GM23338 (cell line): ENCODE measurements at regions not wholly inside any gene's neighbourhood (a gene's known extent, or its start where the extent isn't known, plus 50 kb on each side); places are given as distances from the start of the nearest gene placed in this dataset.

Experiments used
- ATAC-seq: fragments of 200-7000 bp; cut with Tn5 transposase; 3 replicates; pipeline ENCODE4 v1.9.1; 2020
- DNase-seq: peaks from one replicate; pipeline ENCODE4 v3.0.0-alpha.2; 2015; ENCODE audit warnings: low spot score
- H2AFZ ChIP-seq: fragments of 200-600 bp; sonication (generic); 2 replicates; pipeline ENCODE4 v1.8.0; 2016; ENCODE audit warnings: antibody characterized with exemption, mild to moderate bottlenecking, moderate library complexity
- H3F3A ChIP-seq: fragments of 200-600 bp; sonication (generic); replicated peaks from 2 replicates; pipeline ENCODE4 v1.8.0; 2017; ENCODE audit warnings: antibody characterized with exemption, mixed run types, low read depth
- H3K27ac ChIP-seq: fragments of 200-600 bp; sonication (generic); 2 replicates; pipeline ENCODE4 v1.6.1; 2016; ENCODE audit warnings: low read depth
- H3K27me3 ChIP-seq: fragments of 200-600 bp; sonication (generic); 2 replicates; pipeline ENCODE4 v1.8.0; 2016; ENCODE audit warnings: mild to moderate bottlenecking, mixed run types, moderate library complexity; ENCODE audit not compliant: insufficient read depth
- H3K36me3 ChIP-seq: fragments of 200-600 bp; sonication (generic); 2 replicates; pipeline ENCODE4 v1.8.0; 2016; ENCODE audit warnings: mild to moderate bottlenecking; ENCODE audit not compliant: insufficient read depth
- H3K4me1 ChIP-seq: fragments of 200-600 bp; sonication (generic); 2 replicates; pipeline ENCODE4 v1.8.0; 2016; ENCODE audit warnings: mild to moderate bottlenecking, moderate library complexity; ENCODE audit not compliant: insufficient read depth
- H3K4me2 ChIP-seq: fragments of 200-600 bp; sonication (generic); 2 replicates; pipeline ENCODE4 v1.7.1; 2017; ENCODE audit warnings: mixed run types
- H3K4me3 ChIP-seq: fragments of 200-600 bp; sonication (generic); 2 replicates; pipeline ENCODE4 v1.6.1; 2016; ENCODE audit warnings: mixed run types
- H3K79me2 ChIP-seq: fragments of 200-600 bp; sonication (generic); replicated peaks from 2 replicates; pipeline ENCODE4 v1.8.0; 2017; ENCODE audit warnings: mild to moderate bottlenecking; ENCODE audit not compliant: insufficient read depth
- H3K9me2 ChIP-seq: fragments of 200-600 bp; sonication (generic); 2 replicates; pipeline ENCODE4 v1.8.0; 2017; ENCODE audit not compliant: insufficient read depth
- H4K20me1 ChIP-seq: fragments of 200-600 bp; sonication (generic); replicated peaks from 2 replicates; pipeline ENCODE4 v1.8.0; 2017; ENCODE audit warnings: mild to moderate bottlenecking; ENCODE audit not compliant: insufficient read depth
- H3K27ac Mint-ChIP-seq: 2 replicates; pipeline ENCODE4 v1.8.0; 2020; ENCODE audit warnings: inconsistent platforms, mild to moderate bottlenecking, moderate library complexity, mixed read lengths
- H3K27me3 Mint-ChIP-seq: 3 replicates; pipeline ENCODE4 v1.8.0; 2022; ENCODE audit warnings: low read depth, mild to moderate bottlenecking, moderate library complexity, mixed read lengths, inconsistent platforms; ENCODE audit not compliant: insufficient read depth, poor library complexity
- H3K36me3 Mint-ChIP-seq: 3 replicates; pipeline ENCODE4 v1.8.0; 2021; ENCODE audit warnings: low read depth, mild to moderate bottlenecking, inconsistent platforms, moderate library complexity, mixed read lengths
- H3K4me1 Mint-ChIP-seq: 3 replicates; pipeline ENCODE4 v1.8.0; 2020; ENCODE audit warnings: mild to moderate bottlenecking, inconsistent platforms, mixed read lengths
- H3K4me3 Mint-ChIP-seq: 3 replicates; pipeline ENCODE4 v1.8.0; 2021; ENCODE audit warnings: moderate library complexity, mild to moderate bottlenecking, inconsistent platforms, mixed read lengths
- H3K9me3 Mint-ChIP-seq: 3 replicates; pipeline ENCODE4 v1.8.0; 2020; ENCODE audit warnings: moderate library complexity, mild to moderate bottlenecking, inconsistent platforms, mixed read lengths
- CREB1 ChIP-seq: fragments of 250-450 bp; sonication (Bioruptor Pico); IDR thresholded peaks from 2 replicates; pipeline ENCODE4 v1.5.0; 2020; ENCODE audit warnings: low read depth, mild to moderate bottlenecking, moderate library complexity
- CTCF ChIP-seq, 2 experiments: fragments of 200-600 bp in 1 of 2; sonication (generic) in 1 of 2; conservative IDR thresholded peaks; 2 replicates each; pipeline versions ENCODE4 v1.5.1 to v1.6.1; 2016 to 2017; ENCODE audit warnings: antibody characterized with exemption in 2 of 2, low read depth in 2 of 2, mild to moderate bottlenecking in 2 of 2, moderate library complexity in 1 of 2
- ETS1 ChIP-seq: IDR thresholded peaks from 2 replicates; pipeline ENCODE4 v1.6.1; 2016; ENCODE audit warnings: antibody characterized with exemption
- EZH2 ChIP-seq: fragments of 200-600 bp; sonication (generic); IDR thresholded peaks from one replicate; pipeline ENCODE4 v1.8.0; 2017; ENCODE audit warnings: antibody characterized with exemption, mild to moderate bottlenecking, low read depth; ENCODE audit not compliant: unreplicated experiment
- EZH2phosphoT487 ChIP-seq: fragments of 200-600 bp; sonication (generic); IDR thresholded peaks from one replicate; pipeline ENCODE4 v1.8.1; 2018; ENCODE audit warnings: antibody characterized with exemption; ENCODE audit not compliant: unreplicated experiment
- JUNB ChIP-seq: IDR thresholded peaks from one replicate; pipeline ENCODE4 v1.6.1; 2016; ENCODE audit warnings: antibody characterized with exemption; ENCODE audit not compliant: unreplicated experiment
- STAT1 ChIP-seq: IDR thresholded peaks from one replicate; pipeline ENCODE4 v1.6.1; 2016; ENCODE audit warnings: antibody characterized with exemption; ENCODE audit not compliant: unreplicated experiment
- ZNF114 ChIP-seq: fragments of 250-450 bp; sonication (Bioruptor Pico); IDR thresholded peaks from 2 replicates; pipeline ENCODE4 v1.5.0; 2020; ENCODE audit warnings: mild to moderate bottlenecking, moderate library complexity
- ZNF462 ChIP-seq: fragments of 250-450 bp; sonication (Bioruptor Pico); IDR thresholded peaks from 2 replicates; pipeline ENCODE4 v1.5.0; 2020; ENCODE audit warnings: mild to moderate bottlenecking, moderate library complexity

- Histone ChIP-seq H2AFZ (no peak overlapping the region), H3K36me3 (no peaks in the 10 kb centered on the region), H3F3A (no peaks in the 10 kb centered on the region), H4K20me1 (no peaks in the 10 kb centered on the region), H3K79me2 (no peaks in the 10 kb centered on the region), H3K4me2 (no peak overlapping the region), H3K27ac (no peak overlapping the region), H3K4me3 (no peak overlapping the region), H3K27me3 (no peaks in the 10 kb centered on the region), H3K4me1 (no peaks in the 10 kb centered on the region), H3K9me2 (no peaks in the 10 kb centered on the region)
- DNase-seq (no peak), ATAC-seq (no peak)
- Mint-ChIP-seq H3K27me3 (peaks cover 6% of the 10 kb centered on the region), H3K36me3 (peaks cover 2% of the 10 kb centered on the region; the same call in 1 of the 3 replicates), H3K9me3 (no peaks in the 10 kb centered on the region; the same call in 2 of the 3 replicates), H3K27ac (no peak overlapping the region), H3K4me3 (no peak overlapping the region), H3K4me1 (no peaks in the 10 kb centered on the region)
- TF ChIP-seq STAT1 = no peak
- TF ChIP-seq EZH2 = no peak
Measured at GRCh38 chrX:6748595-6748994, 213.7 kb upstream of the VCX3A start.

GRCh38 chrX:6738518-6739470, 203.9 kb upstream of the VCX3A start:
- DNase-seq (no peak), ATAC-seq (no peak)
- no peaks in the 10 kb centered on the region for H3F3A ChIP-seq
- H3K36me3 ChIP-seq = no peaks in the 10 kb centered on the region
- H3K27ac ChIP-seq = no peak overlapping the region
- no peaks in the 10 kb centered on the region for H3K27me3 ChIP-seq
- H3K9me2 ChIP-seq = no peaks in the 10 kb centered on the region
- Mint-ChIP-seq H3K27ac (no peak overlapping the region), H3K36me3 (no peaks in the 10 kb centered on the region), H3K4me1 (no peaks in the 10 kb centered on the region), H3K27me3 (no peaks in the 10 kb centered on the region), H3K4me3 (no peak overlapping the region), H3K9me3 (no peaks in the 10 kb centered on the region)
- no peak overlapping the region for H2AFZ ChIP-seq
- H3K79me2 ChIP-seq = no peaks in the 10 kb centered on the region
- H4K20me1 ChIP-seq = no peaks in the 10 kb centered on the region
- no peaks in the 10 kb centered on the region for H3K4me1 ChIP-seq
- H3K4me3 ChIP-seq = no peak overlapping the region
- H3K4me2 ChIP-seq = no peak overlapping the region
- no peak for TF ChIP-seq ZNF462
- TF ChIP-seq STAT1 = no peak
- no peak for TF ChIP-seq JUNB
- TF ChIP-seq CREB1 = no peak
- TF ChIP-seq ZNF114 (CRISPR knock-in tag) = no peak
- TF ChIP-seq EZH2phosphoT487 = no peak
- TF ChIP-seq ETS1 = no peak
- TF ChIP-seq CTCF (conservative IDR thresholded peaks at IDR 0.05; ENCODE audit: low read depth in 2 of 2) = no peak
